SK-N-SH (cell line): ENCODE measurements at regions not wholly inside any gene's neighbourhood (a gene's known extent, or its start where the extent isn't known, plus 50 kb on each side); places are given as distances from the start of the nearest gene placed in this dataset.

Source experiments
- CTCF ChIP-seq: fragments of 200-600 bp; sonication (generic); IDR thresholded peaks from 2 replicates; pipeline ENCODE4 v1.6.1; 2017; ENCODE audit warnings: antibody characterized with exemption, mild to moderate bottlenecking, moderate library complexity
- MEF2A ChIP-seq: IDR thresholded peaks from 2 replicates; pipeline ENCODE4 v1.4.0; 2012; ENCODE audit warnings: low read depth, borderline replicate concordance
- POLR2AphosphoS5 ChIP-seq: IDR thresholded peaks from 2 replicates; pipeline ENCODE4 v1.6.1; 2012; ENCODE audit warnings: low read depth, low read length
- RCOR1 ChIP-seq: fragments of 150-350 bp; IDR thresholded peaks from 2 replicates; pipeline ENCODE4 v1.6.1; 2017; ENCODE audit warnings: antibody characterized with exemption, low read length

DNA sequence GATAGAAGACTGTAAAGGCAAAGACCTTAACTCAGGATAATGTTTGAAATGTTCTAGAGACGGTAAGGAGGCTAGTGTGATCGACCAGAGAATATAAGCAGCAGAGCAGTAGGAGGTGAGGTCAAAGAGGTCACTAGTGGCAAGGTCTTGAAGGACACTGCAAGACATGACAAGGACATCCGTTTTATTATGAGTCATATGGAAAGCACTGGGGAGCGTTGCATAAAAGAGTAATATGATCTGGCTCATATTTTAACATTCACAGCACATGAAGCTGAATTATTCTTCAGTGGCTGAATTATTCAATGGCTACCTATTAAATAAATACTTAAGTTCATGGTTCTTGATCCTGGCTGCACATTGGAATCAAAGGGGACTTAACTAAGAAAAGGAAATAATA, 123.7 kb downstream of the SOX9 start:
- TF ChIP-seq MEF2A (no peak), RCOR1 (no peak), CTCF (no peak), POLR2AphosphoS5 (no peak)
